HEK293T (cell line): ENCODE measurements at regions not wholly inside any gene's neighbourhood (a gene's known extent, or its start where the extent isn't known, plus 50 kb on each side); places are given as distances from the start of the nearest gene placed in this dataset.

Experiments used
- ARNT ChIP-seq: fragments of 450-650 bp; IDR thresholded peaks from 2 replicates; pipeline ENCODE4 v1.6.1; 2017; ENCODE audit warnings: mild to moderate bottlenecking
- BHLHE40 ChIP-seq: fragments of 450-650 bp; IDR thresholded peaks from 2 replicates; pipeline ENCODE4 v1.6.1; 2016; ENCODE audit warnings: mild to moderate bottlenecking, moderate library complexity, borderline replicate concordance
- CTBP1 ChIP-seq: fragments of 450-650 bp; IDR thresholded peaks from 2 replicates; pipeline ENCODE4 v1.6.1; 2016; ENCODE audit warnings: borderline replicate concordance
- ELF4 ChIP-seq: fragments of 450-650 bp; IDR thresholded peaks from 2 replicates; pipeline ENCODE4 v1.6.1; 2017; ENCODE audit warnings: antibody characterized with exemption
- FOXA1 ChIP-seq: fragments of 450-650 bp; IDR thresholded peaks from 2 replicates; pipeline ENCODE4 v1.6.1; 2016; ENCODE audit warnings: mild to moderate bottlenecking
- FOXK2 ChIP-seq: fragments of 450-650 bp; IDR thresholded peaks from 2 replicates; pipeline ENCODE4 v1.6.1; 2016; ENCODE audit warnings: mild to moderate bottlenecking
- FOXM1 ChIP-seq: fragments of 450-650 bp; IDR thresholded peaks from 2 replicates; pipeline ENCODE4 v1.6.1; 2017; ENCODE audit warnings: mild to moderate bottlenecking, borderline replicate concordance
- HDGF ChIP-seq: fragments of 450-650 bp; IDR thresholded peaks from 2 replicates; pipeline ENCODE4 v1.6.1; 2017; ENCODE audit warnings: antibody characterized with exemption, borderline replicate concordance
- L3MBTL2 ChIP-seq: fragments of 450-650 bp; conservative IDR thresholded peaks from 2 replicates; pipeline ENCODE4 v1.6.1; 2016; ENCODE audit warnings: mild to moderate bottlenecking
- PKNOX1 ChIP-seq: fragments of 450-650 bp; IDR thresholded peaks from 2 replicates; pipeline ENCODE4 v1.6.1; 2016
- SP1 ChIP-seq: fragments of 450-650 bp; IDR thresholded peaks from 2 replicates; pipeline ENCODE4 v1.6.1; 2017
- TARDBP ChIP-seq: fragments of 450-650 bp; IDR thresholded peaks from 2 replicates; pipeline ENCODE4 v1.6.1; 2016
- ZNF384 ChIP-seq: fragments of 450-650 bp; IDR thresholded peaks from 2 replicates; pipeline ENCODE4 v1.6.1; 2016

- no peak for TF ChIP-seq L3MBTL2
- TF ChIP-seq FOXK2 = no peak
- TF ChIP-seq ZNF384 = no peak
- no peak for TF ChIP-seq FOXA1
- no peak for TF ChIP-seq ELF4
- no peak for TF ChIP-seq HDGF
- no peak for TF ChIP-seq TARDBP
- no peak for TF ChIP-seq SP1
- no peak for TF ChIP-seq FOXM1
- no peak for TF ChIP-seq ARNT
- no peak for TF ChIP-seq PKNOX1
- TF ChIP-seq CTBP1 = no peak
- no peak for TF ChIP-seq BHLHE40
Measured at GRCh38 chr3:150170852-150171520, 200.3 kb upstream of the PFN2 start.
